ENCODE measurements at regions not wholly inside any gene's neighbourhood (a gene's known extent, or its start where the extent isn't known, plus 50 kb on each side); places are given as distances from the start of the nearest gene placed in this dataset.

- no peak for DNase-seq (ENCODE audit: low spot score)
- no peak for TF ChIP-seq CTCF (conservative IDR thresholded peaks at IDR 0.05; ENCODE audit: low read depth, low read length)
- TF ChIP-seq EZH2 (IDR thresholded peaks at IDR 0.05; ENCODE audit: borderline replicate concordance, low read depth, low read length, poor library complexity, severe bottlenecking), result no peak
- POLR2A ChIA-PET (ENCODE audit: low non-redundant PET), result no interaction called here
- Histone ChIP-seq H3K36me3 (ENCODE audit: insufficient read depth, low read length, poor library complexity, severe bottlenecking) (no peaks in the 10 kb centered on the region), H3K27me3 (replicated peaks; ENCODE audit: insufficient read depth, low read depth, low read length, poor library complexity) (no peaks in the 10 kb centered on the region), H3K9me3 (ENCODE audit: low read depth, low read length, poor library complexity, severe bottlenecking) (no peaks in the 10 kb centered on the region), H3K27ac (ENCODE audit: low read depth, low read length, poor library complexity, severe bottlenecking) (no peak overlapping the region), H3K4me3 (ENCODE audit: low read depth, low read length, poor library complexity, severe bottlenecking) (no peak overlapping the region), H3K4me1 (ENCODE audit: insufficient read depth, low read length, poor library complexity, severe bottlenecking) (no peaks in the 10 kb centered on the region)
- intact Hi-C loops (cut with micrococcal nuclease; ENCODE audit: unreplicated experiment), result no loop called here
- BruUV-seq (replicated peaks), result no TSS peak
- CTCF ChIA-PET, result no interaction called here
Observed at GRCh38 chr4:54516556-54517215, 141.1 kb upstream of the KIT start.

GRCh38 chr4:54517781-54518444 lies 139.8 kb upstream of the KIT start:
- POLR2A ChIA-PET (ENCODE audit: low non-redundant PET), result no interaction called here
- no TSS peak for BruUV-seq (replicated peaks)
- Histone ChIP-seq H3K27ac (ENCODE audit: low read depth, low read length, poor library complexity, severe bottlenecking) (no peak overlapping the region), H3K36me3 (ENCODE audit: insufficient read depth, low read length, poor library complexity, severe bottlenecking) (no peaks in the 10 kb centered on the region), H3K4me1 (ENCODE audit: insufficient read depth, low read length, poor library complexity, severe bottlenecking) (no peaks in the 10 kb centered on the region), H3K4me3 (ENCODE audit: low read depth, low read length, poor library complexity, severe bottlenecking) (no peak overlapping the region), H3K27me3 (replicated peaks; ENCODE audit: insufficient read depth, low read depth, low read length, poor library complexity) (no peaks in the 10 kb centered on the region), H3K9me3 (ENCODE audit: low read depth, low read length, poor library complexity, severe bottlenecking) (no peaks in the 10 kb centered on the region)
- TF ChIP-seq EZH2 (IDR thresholded peaks at IDR 0.05; ENCODE audit: borderline replicate concordance, low read depth, low read length, poor library complexity, severe bottlenecking) (no peak), CTCF (conservative IDR thresholded peaks at IDR 0.05; ENCODE audit: low read depth, low read length) (no peak)
- intact Hi-C loops (cut with micrococcal nuclease; ENCODE audit: unreplicated experiment), result no loop called here
- CTCF ChIA-PET, result no interaction called here
- DNase-seq (ENCODE audit: low spot score), result no peak

- no peak overlapping the region for H3K4me3 ChIP-seq (ENCODE audit: low read depth, low read length, poor library complexity, severe bottlenecking)
- no peaks in the 10 kb centered on the region for H3K27me3 ChIP-seq (replicated peaks; ENCODE audit: insufficient read depth, low read depth, low read length, poor library complexity)
- H3K27ac ChIP-seq (ENCODE audit: low read depth, low read length, poor library complexity, severe bottlenecking), result no peak overlapping the region
- no TSS peak for BruUV-seq (replicated peaks)
- DNase-seq (ENCODE audit: low spot score), result no peak
- no peaks in the 10 kb centered on the region for H3K36me3 ChIP-seq (ENCODE audit: insufficient read depth, low read length, poor library complexity, severe bottlenecking)
- intact Hi-C loops (cut with micrococcal nuclease; ENCODE audit: unreplicated experiment), result no loop called here
- ChIA-PET POLR2A (ENCODE audit: low non-redundant PET) (no interaction called here), CTCF (no interaction called here)
- H3K9me3 ChIP-seq (ENCODE audit: low read depth, low read length, poor library complexity, severe bottlenecking), result no peaks in the 10 kb centered on the region
- TF ChIP-seq CTCF (conservative IDR thresholded peaks at IDR 0.05; ENCODE audit: low read depth, low read length), result no peak
- TF ChIP-seq EZH2 (IDR thresholded peaks at IDR 0.05; ENCODE audit: borderline replicate concordance, low read depth, low read length, poor library complexity, severe bottlenecking), result no peak
- no peaks in the 10 kb centered on the region for H3K4me1 ChIP-seq (ENCODE audit: insufficient read depth, low read length, poor library complexity, severe bottlenecking)
Observed at GRCh38 chr4:54525602-54526001, 132.2 kb upstream of the KIT start.
